WTC11 (cell line): ENCODE measurements at regions not wholly inside any gene's neighbourhood (a gene's known extent, or its start where the extent isn't known, plus 50 kb on each side); places are given as distances from the start of the nearest gene placed in this dataset.

ENCODE experiments used
- E2F4 ChIP-seq: sonication (generic); formaldehyde crosslinking; IDR thresholded peaks from 2 replicates; pipeline ENCODE4 v1.8.1; 2022; ENCODE audit warnings: low read depth, mild to moderate bottlenecking, moderate library complexity, missing genetic modification reagents, borderline replicate concordance
- KAT7 ChIP-seq: sonication (generic); formaldehyde crosslinking; IDR thresholded peaks from 2 replicates; pipeline ENCODE4 v1.8.1; 2023; ENCODE audit warnings: missing genetic modification reagents, mild to moderate bottlenecking, borderline replicate concordance
- NFYB ChIP-seq: sonication (generic); formaldehyde crosslinking; conservative IDR thresholded peaks from 2 replicates; pipeline ENCODE4 v1.8.0; 2022; ENCODE audit warnings: low read depth, missing genetic modification reagents
- TEAD1 ChIP-seq: sonication (generic); formaldehyde crosslinking; IDR thresholded peaks from 2 replicates; pipeline ENCODE4 v1.8.0; 2022; ENCODE audit warnings: mild to moderate bottlenecking, missing genetic modification reagents
- TF ChIP-seq, protein P1 (sequence below): sonication (generic); formaldehyde crosslinking; IDR thresholded peaks from 2 replicates; pipeline ENCODE4 v1.8.1; 2023; ENCODE audit warnings: mild to moderate bottlenecking, missing genetic modification reagents, moderate library complexity
- TF ChIP-seq, protein P2 (sequence below): fragments of 200-600 bp; IDR thresholded peaks from 2 replicates; pipeline ENCODE4 v1.8.0; 2022; ENCODE audit warnings: antibody characterized with exemption
- TF ChIP-seq, protein P3 (sequence below): sonication (generic); formaldehyde crosslinking; IDR thresholded peaks from 2 replicates; pipeline ENCODE4 v1.8.1; 2023; ENCODE audit warnings: mild to moderate bottlenecking, missing genetic modification reagents
- TF ChIP-seq, protein P4 (sequence below): sonication (generic); formaldehyde crosslinking; IDR thresholded peaks from 2 replicates; pipeline ENCODE4 v1.8.0; 2022; ENCODE audit warnings: missing genetic modification reagents

DNA sequence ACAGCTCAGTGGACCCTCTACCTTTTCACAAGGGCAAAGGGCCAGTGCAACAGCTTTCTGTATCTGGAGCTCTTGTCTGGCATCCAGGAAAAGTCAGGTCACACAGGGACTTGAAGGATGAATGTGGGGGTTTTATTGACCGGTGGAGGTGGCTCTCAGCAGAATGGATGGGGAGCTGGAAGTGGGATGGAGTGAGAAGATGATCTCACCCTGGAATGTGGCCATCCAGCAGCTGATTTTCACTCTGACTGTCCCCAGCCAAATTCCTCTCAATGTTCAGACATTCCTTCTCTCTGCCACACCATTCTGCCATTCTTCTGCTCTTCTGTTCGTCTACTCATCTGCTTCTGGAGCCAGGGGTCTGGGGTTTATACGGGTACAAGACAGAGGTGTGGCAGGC is 1119.9 kb downstream of the TAF11L14 start:
- TF ChIP-seq E2F4 (CRISPR knock-in tag) (no peak), NFYB (CRISPR knock-in tag) (no peak), KAT7 (CRISPR knock-in tag) (no peak), TEAD1 (CRISPR knock-in tag) (no peak)
- TF ChIP-seq, protein P1, sequence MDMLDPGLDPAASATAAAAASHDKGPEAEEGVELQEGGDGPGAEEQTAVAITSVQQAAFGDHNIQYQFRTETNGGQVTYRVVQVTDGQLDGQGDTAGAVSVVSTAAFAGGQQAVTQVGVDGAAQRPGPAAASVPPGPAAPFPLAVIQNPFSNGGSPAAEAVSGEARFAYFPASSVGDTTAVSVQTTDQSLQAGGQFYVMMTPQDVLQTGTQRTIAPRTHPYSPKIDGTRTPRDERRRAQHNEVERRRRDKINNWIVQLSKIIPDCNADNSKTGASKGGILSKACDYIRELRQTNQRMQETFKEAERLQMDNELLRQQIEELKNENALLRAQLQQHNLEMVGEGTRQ = no peak
- TF ChIP-seq, protein P2, sequence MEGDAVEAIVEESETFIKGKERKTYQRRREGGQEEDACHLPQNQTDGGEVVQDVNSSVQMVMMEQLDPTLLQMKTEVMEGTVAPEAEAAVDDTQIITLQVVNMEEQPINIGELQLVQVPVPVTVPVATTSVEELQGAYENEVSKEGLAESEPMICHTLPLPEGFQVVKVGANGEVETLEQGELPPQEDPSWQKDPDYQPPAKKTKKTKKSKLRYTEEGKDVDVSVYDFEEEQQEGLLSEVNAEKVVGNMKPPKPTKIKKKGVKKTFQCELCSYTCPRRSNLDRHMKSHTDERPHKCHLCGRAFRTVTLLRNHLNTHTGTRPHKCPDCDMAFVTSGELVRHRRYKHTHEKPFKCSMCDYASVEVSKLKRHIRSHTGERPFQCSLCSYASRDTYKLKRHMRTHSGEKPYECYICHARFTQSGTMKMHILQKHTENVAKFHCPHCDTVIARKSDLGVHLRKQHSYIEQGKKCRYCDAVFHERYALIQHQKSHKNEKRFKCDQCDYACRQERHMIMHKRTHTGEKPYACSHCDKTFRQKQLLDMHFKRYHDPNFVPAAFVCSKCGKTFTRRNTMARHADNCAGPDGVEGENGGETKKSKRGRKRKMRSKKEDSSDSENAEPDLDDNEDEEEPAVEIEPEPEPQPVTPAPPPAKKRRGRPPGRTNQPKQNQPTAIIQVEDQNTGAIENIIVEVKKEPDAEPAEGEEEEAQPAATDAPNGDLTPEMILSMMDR = no peak
- TF ChIP-seq, protein P3, sequence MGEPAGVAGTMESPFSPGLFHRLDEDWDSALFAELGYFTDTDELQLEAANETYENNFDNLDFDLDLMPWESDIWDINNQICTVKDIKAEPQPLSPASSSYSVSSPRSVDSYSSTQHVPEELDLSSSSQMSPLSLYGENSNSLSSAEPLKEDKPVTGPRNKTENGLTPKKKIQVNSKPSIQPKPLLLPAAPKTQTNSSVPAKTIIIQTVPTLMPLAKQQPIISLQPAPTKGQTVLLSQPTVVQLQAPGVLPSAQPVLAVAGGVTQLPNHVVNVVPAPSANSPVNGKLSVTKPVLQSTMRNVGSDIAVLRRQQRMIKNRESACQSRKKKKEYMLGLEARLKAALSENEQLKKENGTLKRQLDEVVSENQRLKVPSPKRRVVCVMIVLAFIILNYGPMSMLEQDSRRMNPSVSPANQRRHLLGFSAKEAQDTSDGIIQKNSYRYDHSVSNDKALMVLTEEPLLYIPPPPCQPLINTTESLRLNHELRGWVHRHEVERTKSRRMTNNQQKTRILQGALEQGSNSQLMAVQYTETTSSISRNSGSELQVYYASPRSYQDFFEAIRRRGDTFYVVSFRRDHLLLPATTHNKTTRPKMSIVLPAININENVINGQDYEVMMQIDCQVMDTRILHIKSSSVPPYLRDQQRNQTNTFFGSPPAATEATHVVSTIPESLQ (CRISPR knock-in tag) = no peak
- TF ChIP-seq, protein P4, sequence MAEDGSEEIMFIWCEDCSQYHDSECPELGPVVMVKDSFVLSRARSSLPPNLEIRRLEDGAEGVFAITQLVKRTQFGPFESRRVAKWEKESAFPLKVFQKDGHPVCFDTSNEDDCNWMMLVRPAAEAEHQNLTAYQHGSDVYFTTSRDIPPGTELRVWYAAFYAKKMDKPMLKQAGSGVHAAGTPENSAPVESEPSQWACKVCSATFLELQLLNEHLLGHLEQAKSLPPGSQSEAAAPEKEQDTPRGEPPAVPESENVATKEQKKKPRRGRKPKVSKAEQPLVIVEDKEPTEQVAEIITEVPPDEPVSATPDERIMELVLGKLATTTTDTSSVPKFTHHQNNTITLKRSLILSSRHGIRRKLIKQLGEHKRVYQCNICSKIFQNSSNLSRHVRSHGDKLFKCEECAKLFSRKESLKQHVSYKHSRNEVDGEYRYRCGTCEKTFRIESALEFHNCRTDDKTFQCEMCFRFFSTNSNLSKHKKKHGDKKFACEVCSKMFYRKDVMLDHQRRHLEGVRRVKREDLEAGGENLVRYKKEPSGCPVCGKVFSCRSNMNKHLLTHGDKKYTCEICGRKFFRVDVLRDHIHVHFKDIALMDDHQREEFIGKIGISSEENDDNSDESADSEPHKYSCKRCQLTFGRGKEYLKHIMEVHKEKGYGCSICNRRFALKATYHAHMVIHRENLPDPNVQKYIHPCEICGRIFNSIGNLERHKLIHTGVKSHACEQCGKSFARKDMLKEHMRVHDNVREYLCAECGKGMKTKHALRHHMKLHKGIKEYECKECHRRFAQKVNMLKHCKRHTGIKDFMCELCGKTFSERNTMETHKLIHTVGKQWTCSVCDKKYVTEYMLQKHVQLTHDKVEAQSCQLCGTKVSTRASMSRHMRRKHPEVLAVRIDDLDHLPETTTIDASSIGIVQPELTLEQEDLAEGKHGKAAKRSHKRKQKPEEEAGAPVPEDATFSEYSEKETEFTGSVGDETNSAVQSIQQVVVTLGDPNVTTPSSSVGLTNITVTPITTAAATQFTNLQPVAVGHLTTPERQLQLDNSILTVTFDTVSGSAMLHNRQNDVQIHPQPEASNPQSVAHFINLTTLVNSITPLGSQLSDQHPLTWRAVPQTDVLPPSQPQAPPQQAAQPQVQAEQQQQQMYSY = no peak
